HG03139 (cell line): ENCODE measurements at regions not wholly inside any gene's neighbourhood (a gene's known extent, or its start where the extent isn't known, plus 50 kb on each side); places are given as distances from the start of the nearest gene placed in this dataset.

Experiments used
- ATAC-seq: cut with Tn5 transposase; IDR thresholded peaks from one replicate; pipeline ENCODE4 v1.9.1; 2021; ENCODE audit not compliant: unreplicated experiment

GRCh38 chr19:28889941-28890670 lies 322.8 kb downstream of the UQCRFS1 start:
- ATAC-seq = no peak

GRCh38 chr19:28887920-28888618 lies 324.9 kb downstream of the UQCRFS1 start:
- no peak for ATAC-seq

GRCh38 chr19:28886708-28887107 lies 326.2 kb downstream of the UQCRFS1 start:
- no peak for ATAC-seq

- ATAC-seq = no peak
These were observed 327.0 kb downstream of the UQCRFS1 start for GRCh38 chr19:28885965-28886364.

GRCh38 chr19:28884786-28885476 lies 328.0 kb downstream of the UQCRFS1 start:
- ATAC-seq = no peak

- no peak for ATAC-seq
These were observed 329.7 kb downstream of the UQCRFS1 start for GRCh38 chr19:28883241-28883693.

- no peak for ATAC-seq
These were observed 330.1 kb downstream of the UQCRFS1 start for GRCh38 chr19:28882818-28883217.

- ATAC-seq = no peak
These were observed 331.3 kb downstream of the UQCRFS1 start for GRCh38 chr19:28881616-28882015.

GRCh38 chr19:28880735-28881401 lies 332.1 kb downstream of the UQCRFS1 start:
- ATAC-seq = no peak

GRCh38 chr19:28878862-28879566 lies 333.9 kb downstream of the UQCRFS1 start:
- no peak for ATAC-seq

GRCh38 chr19:28876609-28877123 lies 336.3 kb downstream of the UQCRFS1 start:
- no peak for ATAC-seq

GRCh38 chr19:28874742-28875141 lies 338.2 kb downstream of the UQCRFS1 start:
- no peak for ATAC-seq

GRCh38 chr19:28873301-28873700 lies 339.6 kb downstream of the UQCRFS1 start:
- no peak for ATAC-seq

- ATAC-seq = no peak
These were observed 341.7 kb downstream of the UQCRFS1 start for GRCh38 chr19:28871099-28871725.

- ATAC-seq = no peak
These were observed 343.5 kb downstream of the UQCRFS1 start for GRCh38 chr19:28869459-28869858.

GRCh38 chr19:28868836-28869235 lies 344.1 kb downstream of the UQCRFS1 start:
- no peak for ATAC-seq

GRCh38 chr19:28867978-28868377 lies 345.0 kb downstream of the UQCRFS1 start:
- ATAC-seq = no peak

- no peak for ATAC-seq
These were observed 348.3 kb downstream of the UQCRFS1 start for GRCh38 chr19:28864577-28865042.

GRCh38 chr19:28864024-28864503 lies 348.9 kb downstream of the UQCRFS1 start:
- ATAC-seq = no peak

- no peak for ATAC-seq
These were observed 350.7 kb downstream of the UQCRFS1 start for GRCh38 chr19:28862238-28862637.
